SK-N-SH (cell line): ENCODE measurements at regions not wholly inside any gene's neighbourhood (a gene's known extent, or its start where the extent isn't known, plus 50 kb on each side); places are given as distances from the start of the nearest gene placed in this dataset.

Experiments used
- CHD2 ChIP-seq: fragments of 150-350 bp; IDR thresholded peaks from 2 replicates; pipeline ENCODE4 v1.6.1; 2018; ENCODE audit warnings: low read length; ENCODE audit not compliant: partially characterized antibody
- CTCF ChIP-seq: fragments of 200-600 bp; sonication (generic); IDR thresholded peaks from 2 replicates; pipeline ENCODE4 v1.6.1; 2017; ENCODE audit warnings: antibody characterized with exemption, mild to moderate bottlenecking, moderate library complexity
- EZH2phosphoT487 ChIP-seq: fragments of 200-600 bp; sonication (generic); IDR thresholded peaks from 2 replicates; pipeline ENCODE4 v1.6.1; 2017; ENCODE audit warnings: low read depth, mixed run types, mild to moderate bottlenecking, antibody characterized with exemption, moderate library complexity, borderline replicate concordance
- IRF3 ChIP-seq: fragments of 150-350 bp; IDR thresholded peaks from 2 replicates; pipeline ENCODE4 v1.6.1; 2016; ENCODE audit warnings: mild to moderate bottlenecking, low read depth, low read length
- MAX ChIP-seq: IDR thresholded peaks from 2 replicates; pipeline ENCODE4 v1.4.0; 2012; ENCODE audit warnings: low read depth
- MEF2A ChIP-seq: IDR thresholded peaks from 2 replicates; pipeline ENCODE4 v1.4.0; 2012; ENCODE audit warnings: low read depth, borderline replicate concordance
- MXI1 ChIP-seq: IDR thresholded peaks from 2 replicates; pipeline ENCODE4 v1.6.1; 2012; ENCODE audit warnings: mild to moderate bottlenecking, low read depth, low read length, improper control_type of control experiment
- PBX3 ChIP-seq: IDR thresholded peaks from 2 replicates; pipeline ENCODE4; 2012
- POLR2AphosphoS5 ChIP-seq: IDR thresholded peaks from 2 replicates; pipeline ENCODE4 v1.6.1; 2012; ENCODE audit warnings: low read depth, low read length
- RCOR1 ChIP-seq: fragments of 150-350 bp; IDR thresholded peaks from 2 replicates; pipeline ENCODE4 v1.6.1; 2017; ENCODE audit warnings: antibody characterized with exemption, low read length
- REST ChIP-seq: IDR thresholded peaks from 2 replicates; pipeline ENCODE4 v1.6.1; 2012; ENCODE audit warnings: mild to moderate bottlenecking, low read depth, low read length, moderate library complexity
- SIN3A ChIP-seq: IDR thresholded peaks from 2 replicates; pipeline ENCODE4 v1.6.1; 2012; ENCODE audit warnings: low read depth, mild to moderate bottlenecking, low read length, moderate library complexity, borderline replicate concordance
- USF2 ChIP-seq: fragments of 150-350 bp; IDR thresholded peaks from 2 replicates; pipeline ENCODE4 v1.6.1; 2017; ENCODE audit warnings: antibody characterized with exemption, low read length, low read depth, borderline replicate concordance

GRCh38 chr2:79369127-79369526, 143.7 kb upstream of the CTNNA2 start:
- TF ChIP-seq RCOR1 (no peak), MAX (no peak), REST (no peak), MEF2A (no peak), CTCF (no peak), CHD2 (no peak), USF2 (no peak), EZH2phosphoT487 (no peak), POLR2AphosphoS5 (no peak), MXI1 (no peak), PBX3 (no peak), IRF3 (no peak), SIN3A (no peak)
